MCF 10A (cell line): ENCODE measurements at regions not wholly inside any gene's neighbourhood (a gene's known extent, or its start where the extent isn't known, plus 50 kb on each side); places are given as distances from the start of the nearest gene placed in this dataset.
"Not testable (repeated sequence)": the region's sequence is repeated elsewhere in the genome, so short reads cannot be mapped to it uniquely, and the experiment has no call there.

Experiments used
- BruUV-seq: library from RNA; stranded (reverse); fragments of 400-500 nt; replicated peaks from 2 replicates; lab custom pipeline; 2021; lab: Mats Ljungman, UMichigan
- CTCF ChIA-PET: fragments of 300-600 bp; sonication (Branson Sonifier 250); formaldehyde crosslinking; extraction: SDS; loops from one replicate; lab custom pipeline; 2021; ENCODE audit warnings: antibody characterized with exemption, inconsistent platforms; lab: Yijun Ruan, JAX
- POLR2A ChIA-PET: fragments of 300-600, 350-650 bp; sonication (Branson Sonifier 250); formaldehyde crosslinking; extraction: SDS; loops from one replicate; lab custom pipeline; 2020; ENCODE audit warnings: antibody characterized with exemption, inconsistent platforms; lab: Yijun Ruan, JAX
- DNase-seq: peaks from one replicate; pipeline ENCODE4 v3.0.0-alpha.2; 2018; ENCODE audit not compliant: unreplicated experiment
- H3K27ac Mint-ChIP-seq: one replicate; pipeline ENCODE4 v1.8.0; 2022; ENCODE audit warnings: mild to moderate bottlenecking, low read depth, mixed read lengths; ENCODE audit not compliant: unreplicated experiment
- H3K27me3 Mint-ChIP-seq: one replicate; pipeline ENCODE4 v1.8.0; 2022; ENCODE audit warnings: mixed read lengths; ENCODE audit not compliant: insufficient read depth, unreplicated experiment
- H3K36me3 Mint-ChIP-seq: one replicate; pipeline ENCODE4 v1.8.0; 2022; ENCODE audit warnings: mild to moderate bottlenecking, moderate library complexity, mixed read lengths; ENCODE audit not compliant: insufficient read depth, unreplicated experiment
- H3K4me1 Mint-ChIP-seq: one replicate; pipeline ENCODE4 v1.8.0; 2022; ENCODE audit warnings: mixed read lengths; ENCODE audit not compliant: insufficient read depth, unreplicated experiment
- H3K4me3 Mint-ChIP-seq: one replicate; pipeline ENCODE4 v1.8.0; 2022; ENCODE audit warnings: mild to moderate bottlenecking, moderate library complexity, mixed read lengths; ENCODE audit not compliant: unreplicated experiment
- H3K9me3 Mint-ChIP-seq: one replicate; pipeline ENCODE4 v1.8.0; 2022; ENCODE audit warnings: mixed read lengths; ENCODE audit not compliant: unreplicated experiment
- CTCF ChIP-seq: fragments of 200-600 bp; IDR thresholded peaks from one replicate; pipeline ENCODE4 v1.8.0; 2022; ENCODE audit warnings: antibody characterized with exemption, mild to moderate bottlenecking; ENCODE audit not compliant: unreplicated experiment
- intact Hi-C: fragments of 100-400 bp; cut with micrococcal nuclease; formaldehyde crosslinking; loops from 2 replicates; pipeline ENCODE4 v1.14.1; 2022

GRCh38 chr5:66285343-66285922 lies 141.3 kb downstream of the SREK1 start:
- CTCF ChIA-PET = interaction anchor here (0.8 to 2.1 kb wide), 2 partner anchors 21 to 45 kb away, joined by 3 to 8 read pairs; no protein-coding TSS in a partner anchor
- H3K9me3 Mint-ChIP-seq = no peaks in the 10 kb centered on the region

DNA sequence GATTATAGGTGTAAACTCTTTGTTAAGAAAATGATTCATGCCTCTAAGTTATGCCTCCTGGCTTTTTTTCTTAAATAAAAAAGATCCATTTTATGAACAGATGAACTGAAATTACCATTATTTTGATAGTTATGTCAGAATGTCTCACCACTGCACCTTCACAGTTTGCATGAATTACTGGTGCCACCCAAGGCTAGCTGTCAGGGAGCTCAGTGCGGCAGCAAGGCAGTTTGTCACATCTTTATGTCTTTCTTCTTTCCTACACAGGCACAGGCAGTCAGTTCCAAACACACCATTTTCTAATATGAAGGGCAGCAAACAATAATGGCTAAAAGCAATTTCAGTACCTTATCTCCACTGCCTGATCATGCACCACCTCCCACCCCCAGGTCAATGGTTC lies 147.7 kb downstream of the SREK1 start:
- no peak for TF ChIP-seq CTCF
- Mint-ChIP-seq H3K4me3 (no peak overlapping the region), H3K27ac (no peak overlapping the region), H3K27me3 (peaks cover 35% of the 10 kb centered on the region), H3K4me1 (no peaks in the 10 kb centered on the region), H3K9me3 (no peaks in the 10 kb centered on the region), H3K36me3 (no peaks in the 10 kb centered on the region)
- CTCF ChIA-PET = no interaction called here
- BruUV-seq = no TSS peak
- no peak for DNase-seq
- POLR2A ChIA-PET = interaction anchor here (0.6 kb wide), 1 partner anchor 256 kb away, joined by 3 read pairs; no protein-coding TSS in a partner anchor
- intact Hi-C loops = no loop called here

More at GRCh38 chr5:66285343-66285922, 141.3 kb downstream of the SREK1 start:
- no peak for DNase-seq
- Mint-ChIP-seq H3K27me3 (no peaks in the 10 kb centered on the region), H3K4me1 (peaks cover 6% of the 10 kb centered on the region), H3K4me3 (no peak overlapping the region), H3K27ac (no peak overlapping the region), H3K36me3 (no peaks in the 10 kb centered on the region)
- no TSS peak for BruUV-seq
- POLR2A ChIA-PET = no interaction called here
- no peak for TF ChIP-seq CTCF
- intact Hi-C loops = no loop called here

DNA sequence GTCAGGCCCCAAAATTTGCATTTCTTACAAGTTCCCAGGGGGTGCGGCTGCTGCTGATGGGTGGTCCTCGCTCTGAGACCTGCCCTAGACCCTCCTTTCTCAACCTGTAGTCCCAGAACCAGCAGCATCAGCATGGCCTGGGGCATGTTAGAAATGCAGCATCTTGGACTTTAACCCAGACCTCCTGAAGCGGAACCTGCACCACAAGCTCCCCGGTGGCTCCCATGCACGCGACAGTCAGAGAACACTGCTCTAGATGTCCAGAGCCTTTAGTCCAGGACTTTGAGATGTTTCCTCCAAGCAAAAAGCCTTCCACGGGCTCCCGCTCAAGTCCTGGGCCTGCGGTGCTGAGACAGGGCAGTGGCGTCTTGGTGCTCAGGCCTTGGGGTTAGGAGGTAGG lies 149.8 kb downstream of the SREK1 start:
- H3K9me3 Mint-ChIP-seq, DNase-seq, H3K36me3 Mint-ChIP-seq, H3K27ac Mint-ChIP-seq, H3K4me3 Mint-ChIP-seq, intact Hi-C loops, BruUV-seq, H3K4me1 Mint-ChIP-seq: not testable (repeated sequence)
- H3K27me3 Mint-ChIP-seq = peaks cover 35% of the 10 kb centered on the region
- POLR2A ChIA-PET = interaction anchor here (0.6 kb wide), 1 partner anchor 450 kb away, joined by 3 read pairs; no protein-coding TSS in a partner anchor
- CTCF ChIA-PET = interaction anchor here (1.7 kb wide), 1 partner anchor 14 kb away, joined by 4 read pairs; no protein-coding TSS in a partner anchor

GRCh38 chr5:66299463-66299862 lies 155.4 kb downstream of the SREK1 start:
- no peaks in the 10 kb centered on the region for H3K36me3 Mint-ChIP-seq
- CTCF ChIA-PET = interaction anchor here (0.6 to 1.1 kb wide), 2 partner anchors 8 to 640 kb away, joined by 3 to 9 read pairs; no protein-coding TSS in a partner anchor
- no peak overlapping the region for H3K27ac Mint-ChIP-seq
- POLR2A ChIA-PET = interaction anchor here (0.6 kb wide), 1 partner anchor 58 kb away, joined by 3 read pairs; no protein-coding TSS in a partner anchor
- no peaks in the 10 kb centered on the region for H3K9me3 Mint-ChIP-seq
- no peak for DNase-seq
- H3K4me3 Mint-ChIP-seq = no peak overlapping the region
- H3K4me1 Mint-ChIP-seq = no peaks in the 10 kb centered on the region
- no peak for TF ChIP-seq CTCF
- no TSS peak for BruUV-seq
- intact Hi-C loops = no loop called here
- H3K27me3 Mint-ChIP-seq = peaks cover 49% of the 10 kb centered on the region
